NCI-H1436 (cell line): ENCODE measurements at regions not wholly inside any gene's neighbourhood (a gene's known extent, or its start where the extent isn't known, plus 50 kb on each side); places are given as distances from the start of the nearest gene placed in this dataset.

Source experiments
- DNase-seq: peaks from one replicate; lab custom pipeline; 2025; lab: John Stamatoyannopoulos, UW

DNA sequence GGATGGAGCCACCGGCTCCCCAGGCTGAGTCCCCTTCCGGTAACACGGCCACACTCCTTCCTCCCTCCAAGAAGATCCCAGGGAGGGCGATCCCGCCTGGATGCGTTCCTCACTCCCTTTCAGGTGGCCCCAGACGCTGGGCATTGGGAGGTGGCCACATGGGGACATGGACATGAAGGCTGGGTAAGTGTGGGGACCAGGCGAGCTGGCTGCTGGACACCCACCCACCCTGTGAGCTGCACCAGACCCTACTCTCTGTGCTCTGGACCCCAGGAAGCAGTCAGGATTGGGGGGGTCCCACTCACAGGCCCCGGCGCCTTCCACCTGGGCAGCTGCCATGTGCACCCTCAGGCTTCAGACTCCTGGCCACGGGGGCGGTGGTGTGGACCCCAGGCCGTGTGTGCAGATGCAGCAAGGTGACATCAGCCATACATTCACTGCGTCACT lies 932.8 kb downstream of the BRD1 start:
- DNase-seq, result no peak

DNA sequence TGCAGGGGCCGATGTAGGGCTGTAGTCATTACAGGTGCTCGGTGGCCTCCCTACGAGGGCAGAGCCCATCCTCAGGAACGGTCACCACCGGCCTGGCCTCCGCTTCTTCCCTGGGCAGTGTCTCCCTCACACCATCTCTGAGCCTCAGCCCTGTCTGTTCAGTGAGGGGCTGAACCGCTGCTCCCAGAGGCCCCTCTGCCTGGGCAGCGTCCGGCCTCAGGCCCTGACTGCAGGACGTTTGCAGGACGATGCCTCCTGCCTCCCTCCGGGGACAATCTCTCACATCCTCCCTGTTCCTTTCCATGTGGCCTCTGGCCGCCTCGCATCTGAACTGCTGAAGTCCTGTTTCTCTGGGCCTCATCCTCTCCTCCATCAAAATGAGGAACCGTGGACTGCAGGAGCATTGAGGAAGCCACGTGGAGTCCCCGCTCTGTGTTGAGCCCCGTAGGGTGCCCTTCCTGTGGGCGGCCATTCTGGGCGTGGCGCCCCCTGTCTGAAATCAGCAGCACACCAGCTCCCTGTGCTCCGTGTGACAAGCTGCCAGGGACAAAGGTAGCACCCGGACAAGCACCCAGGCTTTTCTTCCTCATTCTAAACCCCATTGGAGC lies 933.5 kb downstream of the BRD1 start:
- no peak for DNase-seq

DNA sequence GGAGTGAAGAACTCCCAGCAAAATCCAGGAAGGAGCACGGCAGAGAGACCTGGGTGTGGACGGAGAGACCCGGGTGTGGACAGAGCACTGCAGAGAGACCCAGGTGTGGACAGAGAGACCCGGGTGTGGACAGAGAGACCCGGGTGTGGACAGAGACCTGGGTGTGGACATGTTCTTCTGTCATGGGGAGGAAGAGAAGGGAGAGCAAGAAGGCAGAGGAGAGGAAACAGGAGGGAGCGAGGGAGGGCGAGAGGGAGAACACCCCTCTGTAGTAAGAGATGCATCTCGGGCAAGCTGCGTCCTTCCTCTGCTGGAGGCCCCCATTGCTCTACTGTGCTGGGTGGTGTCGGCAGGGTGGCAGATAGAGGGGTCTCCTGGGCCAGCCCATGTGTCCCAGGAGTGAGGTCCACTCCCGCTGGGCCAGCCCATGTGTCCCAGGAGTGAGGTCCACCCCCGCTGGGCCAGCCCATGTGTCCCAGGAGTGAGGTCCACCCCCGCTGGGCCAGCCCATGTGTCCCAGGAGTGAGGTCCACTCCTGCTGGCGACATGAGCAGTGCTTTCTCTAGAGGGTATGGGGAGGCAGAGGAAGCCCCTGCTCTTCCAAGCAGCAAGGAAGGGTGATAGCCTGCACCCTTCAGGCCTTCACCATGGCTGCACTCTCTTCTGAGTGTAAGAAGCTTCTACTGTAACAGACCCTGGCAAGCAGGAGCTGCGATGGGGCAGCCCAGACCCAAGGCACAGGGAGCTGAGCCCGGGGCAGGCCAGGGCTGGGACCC lies 934.2 kb downstream of the BRD1 start:
- DNase-seq, result no peak

DNA sequence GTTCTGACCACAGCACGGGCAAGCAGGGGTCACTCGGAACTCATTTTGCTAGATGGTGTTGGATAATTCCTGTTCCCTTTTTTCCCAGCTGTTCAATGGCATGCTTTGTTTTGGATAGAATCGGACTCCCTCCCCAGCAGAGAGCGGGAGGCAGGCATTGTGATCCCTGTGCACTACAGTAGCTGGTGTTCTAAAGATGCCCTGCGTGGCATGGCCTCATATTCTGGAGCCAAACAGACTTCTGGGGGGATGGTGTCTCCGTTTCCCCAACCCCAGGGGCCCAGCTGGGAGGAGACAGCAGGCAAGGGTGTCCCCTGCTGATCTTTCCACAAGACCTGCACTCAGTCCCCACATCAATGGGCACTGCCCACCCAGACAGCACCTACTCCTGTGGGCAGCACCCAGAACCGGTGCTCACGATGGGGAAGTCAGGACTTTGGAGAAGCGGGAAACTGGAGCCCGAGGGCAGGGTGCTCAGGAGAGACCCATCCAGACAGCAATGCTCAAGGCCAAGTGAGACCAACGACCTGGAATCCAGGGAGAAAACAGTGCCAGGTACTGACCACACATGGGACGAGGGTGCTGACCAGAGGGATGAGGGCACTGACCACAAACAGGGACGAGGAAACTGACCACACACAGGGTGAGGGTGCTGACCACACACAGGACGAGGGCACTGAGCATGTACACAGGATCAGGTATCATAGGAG lies 934.9 kb downstream of the BRD1 start:
- DNase-seq, result no peak

DNA sequence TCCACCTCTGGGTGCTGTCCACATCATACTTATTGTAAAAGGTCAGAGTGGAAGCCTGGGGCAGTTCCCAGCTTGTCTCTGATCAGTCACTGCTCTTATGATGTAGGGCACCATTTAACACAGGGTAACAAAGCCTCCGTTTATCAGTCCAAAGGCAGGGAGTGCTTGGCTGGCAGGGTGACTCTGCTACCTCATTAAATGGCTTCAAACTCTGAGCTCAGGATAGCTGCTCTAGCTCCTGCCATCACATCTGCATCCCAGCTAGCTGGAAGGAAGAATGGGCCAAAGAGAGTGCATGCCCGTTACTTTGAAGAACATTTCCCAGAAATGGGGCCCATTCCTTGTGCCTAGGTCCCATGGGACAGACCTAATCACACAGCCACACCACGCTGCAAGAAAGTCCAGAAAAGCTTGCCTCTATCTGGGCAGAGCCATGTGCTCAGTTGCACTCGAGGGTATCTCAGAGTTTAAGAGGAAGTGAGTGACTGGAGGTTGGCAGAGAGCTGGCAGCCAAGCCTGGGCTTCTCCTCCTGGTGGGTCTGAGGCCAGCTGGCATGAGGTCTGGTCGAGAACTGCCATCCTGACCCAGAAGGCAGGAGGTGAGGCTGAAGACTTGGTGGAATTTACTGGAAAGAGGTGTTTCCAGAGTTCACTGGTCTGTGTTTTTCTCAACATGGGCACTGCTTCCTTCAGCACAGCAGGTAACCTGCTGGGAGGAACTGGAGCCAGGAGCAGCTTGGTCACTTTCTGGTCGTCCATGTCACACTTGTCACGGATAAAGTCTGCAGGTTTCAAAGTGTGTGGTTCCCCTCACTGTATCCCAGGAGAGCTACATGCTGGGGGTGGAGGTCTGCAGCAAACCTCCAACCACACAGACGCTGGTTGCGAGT lies 935.7 kb downstream of the BRD1 start:
- no peak for DNase-seq

DNA sequence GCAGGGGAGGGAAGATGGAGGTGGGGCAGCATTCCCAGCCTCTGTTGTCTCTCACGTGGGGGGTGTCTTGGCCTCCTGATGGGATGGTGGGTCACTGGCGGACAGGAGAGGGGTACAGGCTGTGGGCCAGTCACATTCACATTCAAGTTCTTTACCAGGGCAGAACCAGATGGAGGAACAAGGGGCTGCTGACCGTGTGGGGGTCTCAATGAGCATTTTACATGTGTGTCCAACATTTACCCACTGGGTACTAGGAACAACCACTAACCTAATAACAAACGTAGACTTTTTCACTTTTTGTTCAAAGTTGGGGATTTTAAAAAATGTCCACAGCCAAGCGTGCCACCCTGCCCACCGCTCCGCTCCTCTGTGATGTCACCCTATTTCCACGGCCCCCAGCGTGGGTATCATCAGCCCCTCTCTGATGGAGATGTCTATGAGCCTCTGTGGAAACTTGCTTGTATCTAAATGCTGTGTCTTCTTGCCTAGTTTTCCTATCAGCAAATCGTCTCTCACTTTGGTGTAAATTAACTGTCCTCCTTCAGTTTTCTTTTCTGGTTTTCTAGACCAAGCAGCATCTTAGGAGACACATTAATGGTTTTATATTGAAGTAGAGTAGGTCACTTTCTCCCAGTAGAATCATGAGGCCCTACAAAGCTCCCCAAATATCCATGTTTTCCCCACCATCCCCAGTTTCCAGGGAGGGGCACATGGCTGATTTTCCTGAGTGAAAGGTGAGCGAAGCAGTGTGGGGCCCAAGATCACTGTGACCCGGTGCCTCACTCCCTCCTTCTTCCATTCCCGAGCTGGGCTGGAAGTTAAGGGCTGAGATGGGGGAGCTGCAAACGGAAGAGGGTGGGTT lies 936.7 kb downstream of the BRD1 start:
- no peak for DNase-seq

DNA sequence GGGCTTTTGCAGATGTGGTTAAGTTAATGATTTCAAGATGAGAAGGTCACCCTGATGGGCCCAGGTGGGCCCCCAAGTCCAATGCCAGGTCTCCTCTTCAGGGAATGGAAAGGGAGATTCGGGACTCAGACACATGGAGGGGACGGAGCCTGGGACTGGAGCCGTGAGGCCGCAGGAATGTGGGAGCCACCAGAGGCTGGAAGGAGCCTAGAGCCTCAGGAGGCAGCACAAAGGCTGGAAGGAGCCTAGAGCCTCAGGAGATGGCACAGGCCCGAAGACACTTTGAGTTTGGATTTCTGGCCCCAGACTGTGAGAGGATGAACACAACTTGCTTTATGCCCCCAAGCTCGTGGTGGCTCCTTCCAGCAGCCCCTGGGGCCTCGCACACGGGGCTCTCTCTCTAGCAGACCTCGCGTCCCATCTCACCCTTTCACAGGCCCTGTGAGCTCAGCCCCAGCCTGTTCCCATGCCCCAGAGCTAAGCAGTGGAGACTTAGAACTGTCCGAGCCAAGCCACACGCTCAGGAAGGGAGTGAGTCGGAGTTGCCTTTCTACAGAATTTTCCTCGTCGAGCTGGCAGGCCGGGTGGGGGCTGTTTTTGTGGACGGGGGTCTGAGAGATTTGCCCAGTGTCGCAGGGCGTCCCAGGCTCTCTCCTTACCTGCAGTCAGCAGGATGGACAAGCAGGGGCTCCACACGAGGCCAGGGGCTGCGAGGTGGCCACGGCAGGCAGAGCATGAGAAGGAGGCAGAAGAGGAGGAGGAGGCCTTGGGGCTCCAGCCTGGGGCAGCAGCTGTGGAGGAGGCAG lies 937.6 kb downstream of the BRD1 start:
- no peak for DNase-seq

DNA sequence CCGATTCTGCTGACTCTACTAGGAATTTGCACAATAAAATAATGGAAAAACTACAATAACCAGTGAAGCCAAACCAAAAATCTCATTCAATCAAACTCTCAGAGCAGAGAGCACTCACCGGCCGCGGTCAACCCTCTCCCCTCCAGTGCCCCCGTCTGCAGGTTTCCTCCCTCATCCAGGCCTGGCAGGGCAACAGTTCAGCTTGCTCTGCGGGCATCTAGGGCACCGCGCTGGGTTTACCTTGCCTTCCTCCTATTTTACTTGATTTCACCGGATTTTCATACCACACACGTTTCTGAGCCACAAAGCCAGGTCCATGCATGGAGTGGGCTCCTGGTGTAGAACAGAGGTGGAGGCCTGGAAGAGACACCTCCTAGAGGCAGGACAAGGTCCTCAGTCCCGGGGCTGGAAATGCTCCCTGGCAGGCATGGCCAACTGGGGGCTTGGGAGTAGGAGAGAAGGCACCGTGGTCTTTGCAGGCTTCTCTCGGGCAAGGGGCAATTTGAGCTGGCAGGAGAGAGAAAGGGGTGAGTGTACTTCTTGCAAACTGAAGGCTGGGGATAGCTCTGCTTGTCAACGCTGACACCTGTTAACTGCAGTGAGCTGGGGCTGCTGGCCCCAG lies 938.4 kb downstream of the BRD1 start:
- no peak for DNase-seq

DNA sequence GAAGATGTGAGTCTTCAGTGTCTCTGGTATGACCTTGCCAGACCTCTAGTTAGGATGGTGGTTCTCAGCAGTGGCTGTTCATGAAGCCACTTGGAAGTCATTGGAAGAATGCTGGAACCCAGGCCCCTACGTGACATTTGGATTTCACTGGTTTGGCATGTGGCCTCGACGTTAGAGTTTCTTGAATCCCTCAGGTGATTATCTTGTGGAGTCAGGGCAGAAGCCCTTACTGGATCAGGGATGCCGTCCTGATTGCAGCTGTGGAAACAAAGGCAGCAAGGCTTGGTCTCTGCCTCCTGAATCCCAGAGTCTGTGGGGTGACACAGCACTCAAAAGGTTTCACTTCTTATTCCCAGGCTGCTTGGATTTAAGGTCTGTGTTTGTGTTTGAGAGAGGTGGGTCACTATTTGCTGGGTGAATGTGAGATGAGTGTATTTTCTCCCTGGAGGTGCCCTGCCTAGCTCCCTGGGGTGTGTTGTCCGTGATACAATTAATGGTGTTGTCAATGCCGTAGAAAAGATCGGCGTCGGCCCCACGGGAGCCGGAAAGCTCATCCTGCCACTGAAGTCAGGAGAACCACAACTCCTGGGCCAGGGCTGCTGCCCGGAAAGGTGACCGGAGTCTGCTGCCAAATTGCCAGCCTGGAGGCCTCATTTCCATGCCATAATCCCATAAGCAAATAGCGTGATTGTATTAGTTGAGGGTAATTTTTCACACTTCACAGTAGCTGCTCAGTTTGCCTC lies 939.0 kb downstream of the BRD1 start:
- no peak for DNase-seq

DNA sequence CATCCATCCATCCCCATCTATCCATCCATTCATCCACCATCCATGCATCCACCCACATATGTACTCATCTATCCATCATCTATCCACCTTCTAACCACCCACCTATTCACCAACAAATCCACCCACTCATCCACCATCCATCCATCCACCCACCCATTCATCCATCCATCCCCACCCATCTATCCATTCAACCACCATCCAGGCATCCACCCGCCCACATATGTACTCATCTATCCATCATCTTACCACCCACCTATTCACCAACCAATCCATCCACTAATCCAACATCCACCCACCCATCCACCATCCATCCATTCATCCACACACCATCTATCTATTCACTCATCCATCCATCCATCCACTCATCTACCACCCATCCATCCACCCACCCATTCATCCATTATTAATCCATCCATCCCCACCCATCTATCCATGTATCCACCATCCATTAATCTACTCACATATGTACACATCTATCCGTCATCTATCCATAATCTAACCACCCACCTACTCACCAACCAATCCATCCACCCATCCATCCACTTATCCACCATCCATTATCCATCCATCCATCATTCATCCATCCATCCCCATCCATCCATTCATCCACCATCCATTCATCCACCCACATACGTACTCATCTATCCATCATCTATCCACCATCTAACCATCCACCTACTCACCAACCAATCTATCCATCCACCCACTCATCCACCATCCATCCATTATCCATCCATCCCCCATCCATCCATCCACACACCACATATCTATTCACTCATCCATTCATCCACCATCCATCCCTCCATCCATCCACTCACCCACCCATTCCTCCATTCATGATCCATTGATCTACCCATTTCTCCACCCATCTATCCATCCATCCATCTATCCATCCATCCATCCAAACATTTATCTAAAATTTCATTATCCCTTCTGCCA lies 940.0 kb downstream of the BRD1 start:
- no peak for DNase-seq

DNA sequence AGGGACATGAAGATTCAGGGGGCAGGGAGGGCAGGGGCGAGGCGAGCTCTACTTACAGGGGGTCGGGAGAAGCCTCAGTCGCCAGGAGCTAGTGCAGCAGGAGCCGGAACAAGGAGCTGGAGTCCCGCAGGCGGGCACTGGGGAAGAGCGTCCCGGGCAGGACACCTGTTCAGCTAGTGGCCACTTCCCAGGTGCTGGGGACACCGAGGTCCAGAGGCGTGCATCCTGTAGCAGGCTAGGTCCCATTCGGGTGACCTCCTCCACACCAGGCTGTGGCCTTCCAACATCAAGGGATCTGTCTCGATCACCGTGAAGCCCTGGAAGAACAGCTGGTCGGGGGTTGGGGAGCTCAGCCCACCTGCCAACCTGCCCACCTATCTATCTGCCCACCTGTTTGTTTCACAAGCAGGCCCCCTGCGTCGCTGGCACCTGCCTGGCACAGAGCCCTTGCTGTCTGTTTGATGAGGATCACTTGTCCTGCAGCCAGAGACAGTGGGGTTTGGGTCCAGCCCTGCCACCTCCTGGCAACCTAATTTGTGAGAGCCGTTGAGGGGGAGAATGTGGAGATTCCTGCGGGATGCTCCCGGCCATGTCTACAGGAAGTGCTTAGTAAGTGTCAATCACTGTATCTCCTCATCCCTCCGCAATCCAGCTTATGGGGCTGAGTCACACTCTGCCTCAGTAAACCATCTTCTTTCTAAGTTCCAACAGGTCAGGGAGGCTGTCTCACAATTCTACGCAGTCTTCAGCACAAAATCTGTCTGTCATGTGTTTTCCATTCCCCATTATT lies 940.9 kb downstream of the BRD1 start:
- DNase-seq, result no peak

DNA sequence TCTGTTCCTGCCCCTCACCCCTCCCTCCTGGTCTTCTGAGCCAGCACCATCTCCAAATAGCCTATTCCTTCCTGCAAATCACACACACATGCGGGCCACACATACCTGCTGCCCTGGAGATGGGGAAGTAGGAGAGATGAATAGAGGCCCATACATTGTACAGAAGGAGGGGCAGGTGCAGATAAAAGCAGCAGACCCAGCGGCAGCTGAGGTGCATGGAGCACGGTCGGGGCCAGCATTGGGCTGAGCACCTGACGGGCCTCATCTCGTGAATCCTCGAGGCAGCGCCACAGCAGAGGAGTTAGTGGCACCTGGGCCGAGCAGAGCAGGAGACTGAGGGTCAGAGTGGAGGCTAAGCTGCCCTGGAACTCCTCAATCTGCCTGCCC lies 941.8 kb downstream of the BRD1 start:
- DNase-seq, result no peak

DNA sequence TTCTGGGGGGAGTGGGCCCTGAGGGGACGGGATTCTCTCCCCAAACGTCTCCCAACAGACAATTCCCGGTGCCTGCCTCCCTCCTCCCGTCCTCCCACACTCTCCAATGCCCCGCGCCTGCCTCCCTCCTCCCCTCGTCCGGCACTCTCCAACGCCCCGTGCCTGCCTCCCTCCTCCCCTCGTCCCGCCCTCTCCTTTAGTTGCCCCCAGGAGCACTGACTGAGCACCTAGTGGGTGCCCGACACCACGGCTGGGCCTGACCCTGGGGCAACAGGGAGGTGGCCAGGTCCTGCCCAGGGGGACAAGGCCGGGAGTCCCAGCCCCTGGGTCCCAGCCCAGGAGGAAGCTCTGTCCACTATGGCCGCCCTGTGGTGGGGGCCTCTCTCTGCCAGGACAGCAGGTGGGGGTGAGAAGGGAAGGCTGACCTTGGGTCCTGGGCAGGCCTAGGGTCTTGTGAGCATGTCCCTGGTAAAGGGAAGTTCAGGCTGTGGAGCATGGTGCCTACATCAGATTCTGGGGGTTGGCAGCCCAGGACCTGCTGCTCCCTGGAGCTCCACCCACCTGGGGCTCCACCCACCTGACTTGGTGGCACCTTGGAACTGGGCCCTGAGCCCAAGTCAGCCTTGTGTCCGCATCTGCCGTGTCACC lies 942.3 kb downstream of the BRD1 start:
- DNase-seq, result no peak

DNA sequence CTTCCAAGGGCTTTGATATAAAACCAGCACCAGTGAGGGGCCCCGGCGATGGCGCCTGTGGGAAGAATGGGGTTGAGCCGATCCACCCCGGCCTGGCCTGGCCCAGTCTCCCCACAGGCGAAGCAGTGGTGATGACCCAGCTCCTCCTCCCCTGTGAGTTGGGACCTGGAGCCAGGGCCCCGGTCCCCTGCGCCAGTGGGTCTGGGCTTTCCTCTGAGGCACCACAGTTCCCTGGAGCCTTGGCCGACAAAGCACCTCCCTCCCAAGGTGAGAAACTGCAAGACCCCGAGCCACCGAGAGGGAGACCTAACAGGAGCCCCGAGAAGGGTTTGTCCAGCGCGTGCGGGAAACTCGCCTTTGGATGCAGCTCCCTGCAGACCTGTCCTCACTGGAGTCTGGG lies 942.9 kb downstream of the BRD1 start:
- DNase-seq, result no peak

DNA sequence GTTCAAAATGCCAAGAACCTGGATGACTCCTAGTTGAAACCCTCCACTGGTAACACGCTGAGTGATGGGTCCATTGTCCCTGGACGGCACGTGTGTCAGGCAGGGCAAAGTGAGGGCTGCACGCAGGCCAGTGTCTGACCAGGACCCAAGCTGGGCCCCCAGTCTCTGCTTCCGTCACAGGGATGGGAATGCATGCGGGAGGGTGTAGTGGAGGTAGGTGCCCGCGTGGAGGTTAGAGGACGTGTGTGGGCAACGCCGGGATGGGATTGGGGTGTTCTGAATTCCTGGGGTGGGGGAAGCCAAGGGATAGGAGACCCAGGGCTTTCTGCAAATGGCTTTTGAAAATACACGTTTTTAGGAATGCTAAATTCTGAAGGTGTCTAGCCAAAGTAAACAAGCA lies 943.3 kb downstream of the BRD1 start:
- no peak for DNase-seq

DNA sequence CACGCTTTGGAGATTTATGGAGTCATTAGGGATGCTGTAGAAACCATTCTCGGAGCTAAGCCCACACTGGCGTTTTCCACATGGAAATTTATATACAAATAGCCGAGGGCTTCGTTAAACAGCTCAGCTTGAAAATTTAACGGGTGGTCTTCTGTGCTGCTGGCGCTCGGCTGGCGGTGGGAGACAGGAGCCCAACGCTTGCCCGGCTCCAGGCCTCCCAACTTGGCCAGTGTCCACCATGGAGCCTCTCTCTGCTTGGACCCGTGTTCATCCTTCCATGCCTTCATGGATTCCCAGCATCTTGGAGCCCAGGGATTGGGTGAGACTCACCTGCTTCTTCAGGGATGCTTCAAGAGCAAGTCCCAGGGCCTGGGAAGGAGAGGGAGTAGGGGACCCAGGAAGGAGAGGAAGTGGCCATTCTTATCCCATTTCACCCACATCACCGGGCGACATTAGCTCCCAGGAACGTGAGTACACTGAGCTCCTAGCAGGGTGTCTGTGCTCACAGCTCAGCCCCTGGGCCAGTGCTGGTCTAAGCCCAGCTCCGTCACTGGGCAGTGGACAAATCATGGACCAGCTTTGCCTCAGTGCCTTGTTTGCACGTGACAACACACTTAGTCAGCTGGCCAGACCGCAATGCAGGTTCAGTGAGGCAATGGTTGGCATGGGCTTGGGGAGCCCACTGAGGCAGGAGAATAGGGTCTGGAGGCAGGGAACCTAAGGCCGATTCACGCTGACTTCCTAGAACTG lies 944.3 kb downstream of the BRD1 start:
- DNase-seq, result no peak
